Prostate gland (tissue), 2 donors: ENCODE measurements at regions not wholly inside any gene's neighbourhood (a gene's known extent, or its start where the extent isn't known, plus 50 kb on each side); places are given as distances from the start of the nearest gene placed in this dataset.

Experiments
- DNase-seq: peaks from one replicate; pipeline ENCODE4 v3.0.0-alpha.2; 2019; ENCODE audit warnings: low spot score
- H3K27ac ChIP-seq, 2 donors: fragments of 200-600 bp; sonication (generic); 2 replicates each; pipeline ENCODE4 v1.5.1; 2017 to 2019
- H3K27me3 ChIP-seq: fragments of 200-600 bp; sonication (generic); replicated peaks from 2 replicates; pipeline ENCODE4 v1.5.1; 2019; ENCODE audit not compliant: insufficient read depth
- H3K36me3 ChIP-seq, 2 donors: fragments of 200-600 bp; sonication (generic); 1 replicate in 1 of 2; 2 replicates in 1 of 2; pipeline versions ENCODE4 v1.5.1 to v1.8.1; 2017 to 2019
- H3K4me1 ChIP-seq: fragments of 200-600 bp; sonication (generic); replicated peaks from 2 replicates; pipeline ENCODE4 v1.5.1; 2019
- H3K4me3 ChIP-seq, 2 donors: fragments of 200-600 bp; sonication (generic); 2 replicates each; pipeline ENCODE4 v1.5.1; 2017 to 2019
- H3K9me3 ChIP-seq: fragments of 200-600 bp; sonication (generic); 2 replicates; pipeline ENCODE4 v1.5.1; 2017
- POLR2A ChIP-seq: fragments of 450-650 bp; IDR thresholded peaks from one replicate; pipeline ENCODE4 v1.6.1; 2016; ENCODE audit warnings: antibody characterized with exemption, mild to moderate bottlenecking
- POLR2AphosphoS5 ChIP-seq: sonication (generic); formaldehyde crosslinking; IDR thresholded peaks from one replicate; pipeline ENCODE4 v1.6.1; 2017; ENCODE audit warnings: antibody characterized with exemption
- WGBS: methylation state at CpG from one replicate; pipeline ENCODE4 v1.1.5; 2018; 5-methylcytosine and 5-hydroxymethylcytosine counted together
- intact Hi-C: fragments of 100-400 bp; cut with DNase I; formaldehyde crosslinking; loops from one replicate; pipeline ENCODE4 v1.14.2; 2022
- TF ChIP-seq, protein P1 (sequence below), 4 experiments: fragments of 200-600 bp in 2 of 4; fragments of 450-650 bp in 2 of 4; sonication (generic) in 2 of 4; IDR thresholded peaks; 1 replicate in 3 of 4; 2 replicates in 1 of 4; pipeline ENCODE4 v1.5.1; 2016 to 2019; ENCODE audit warnings: antibody characterized with exemption in 4 of 4, mild to moderate bottlenecking in 2 of 4, moderate library complexity in 2 of 4

DNA sequence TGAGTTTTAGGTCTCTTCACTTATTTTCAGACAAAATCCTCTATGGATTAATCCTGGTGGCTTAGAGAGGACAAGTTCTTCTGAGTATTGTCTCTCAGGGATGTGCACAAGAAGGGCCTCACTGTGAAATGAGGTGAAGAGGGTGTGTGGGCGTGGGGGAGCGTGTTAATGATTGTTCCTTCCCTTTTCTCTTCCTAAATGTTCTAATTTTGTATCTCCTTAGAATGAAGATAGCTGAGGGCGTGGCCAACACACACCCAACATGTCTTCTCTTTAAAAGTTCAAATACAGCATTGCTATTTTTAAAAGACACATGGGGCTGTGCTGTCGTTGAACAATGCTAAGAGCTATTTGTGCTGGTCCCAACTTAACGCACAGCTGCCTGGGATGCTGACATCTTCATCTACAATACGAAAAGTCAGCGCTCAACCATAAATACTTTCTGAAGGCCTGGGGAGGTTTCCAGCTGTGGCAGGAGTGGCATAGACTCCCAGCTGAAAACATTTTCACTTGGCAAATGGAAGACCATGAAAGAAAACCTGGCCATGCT lies 135.9 kb downstream of the JCAD start:
- H3K4me3 ChIP-seq: no peak overlapping the region
- no peak for DNase-seq
- H3K9me3 ChIP-seq: no peaks in the 10 kb centered on the region
- H3K27me3 ChIP-seq: no peaks in the 10 kb centered on the region
- WGBS: 89% methylated on average over 7 of the region's 7 CpGs
- H3K4me1 ChIP-seq: no peaks in the 10 kb centered on the region
- peak overlapping the region in 1 of 2 donors; percentile 2 for H3K27ac ChIP-seq
- no peaks in the 10 kb centered on the region for H3K36me3 ChIP-seq
- intact Hi-C loops: no loop called here
- TF ChIP-seq, protein P1, sequence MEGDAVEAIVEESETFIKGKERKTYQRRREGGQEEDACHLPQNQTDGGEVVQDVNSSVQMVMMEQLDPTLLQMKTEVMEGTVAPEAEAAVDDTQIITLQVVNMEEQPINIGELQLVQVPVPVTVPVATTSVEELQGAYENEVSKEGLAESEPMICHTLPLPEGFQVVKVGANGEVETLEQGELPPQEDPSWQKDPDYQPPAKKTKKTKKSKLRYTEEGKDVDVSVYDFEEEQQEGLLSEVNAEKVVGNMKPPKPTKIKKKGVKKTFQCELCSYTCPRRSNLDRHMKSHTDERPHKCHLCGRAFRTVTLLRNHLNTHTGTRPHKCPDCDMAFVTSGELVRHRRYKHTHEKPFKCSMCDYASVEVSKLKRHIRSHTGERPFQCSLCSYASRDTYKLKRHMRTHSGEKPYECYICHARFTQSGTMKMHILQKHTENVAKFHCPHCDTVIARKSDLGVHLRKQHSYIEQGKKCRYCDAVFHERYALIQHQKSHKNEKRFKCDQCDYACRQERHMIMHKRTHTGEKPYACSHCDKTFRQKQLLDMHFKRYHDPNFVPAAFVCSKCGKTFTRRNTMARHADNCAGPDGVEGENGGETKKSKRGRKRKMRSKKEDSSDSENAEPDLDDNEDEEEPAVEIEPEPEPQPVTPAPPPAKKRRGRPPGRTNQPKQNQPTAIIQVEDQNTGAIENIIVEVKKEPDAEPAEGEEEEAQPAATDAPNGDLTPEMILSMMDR (IDR thresholded peaks at IDR 0.05): no peak
- TF ChIP-seq POLR2AphosphoS5 (no peak), POLR2A (no peak)

DNA sequence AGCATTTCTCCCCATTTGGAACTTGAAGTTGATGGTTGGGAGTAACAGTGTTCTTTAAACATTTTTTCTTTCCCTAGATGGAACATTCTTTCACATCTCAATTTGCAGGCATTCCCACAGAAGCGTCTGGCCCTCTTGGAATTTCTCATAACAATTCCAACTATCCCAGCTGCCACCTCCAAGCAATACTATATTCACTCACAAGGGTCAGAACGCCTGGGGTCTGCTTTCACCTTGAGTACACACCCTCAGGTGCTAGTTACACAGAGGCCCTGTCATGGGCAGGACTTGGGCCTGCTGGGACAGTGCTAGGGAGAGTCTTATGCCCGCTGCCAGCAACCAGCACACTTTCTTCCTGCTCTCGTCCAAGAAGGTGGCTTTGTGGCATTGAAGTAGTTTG lies 136.5 kb downstream of the JCAD start:
- TF ChIP-seq POLR2AphosphoS5 (no peak), POLR2A (no peak)
- TF ChIP-seq, protein P1 (IDR thresholded peaks at IDR 0.05): no peak
- Histone ChIP-seq H3K27me3 (no peaks in the 10 kb centered on the region), H3K27ac (peak overlapping the region in 1 of 2 donors; percentile 2), H3K4me3 (no peak overlapping the region), H3K36me3 (no peaks in the 10 kb centered on the region), H3K9me3 (no peaks in the 10 kb centered on the region), H3K4me1 (no peaks in the 10 kb centered on the region)
- WGBS: 47% methylated on average over 4 of the region's 4 CpGs
- no peak for DNase-seq
- intact Hi-C loops: no loop called here

DNA sequence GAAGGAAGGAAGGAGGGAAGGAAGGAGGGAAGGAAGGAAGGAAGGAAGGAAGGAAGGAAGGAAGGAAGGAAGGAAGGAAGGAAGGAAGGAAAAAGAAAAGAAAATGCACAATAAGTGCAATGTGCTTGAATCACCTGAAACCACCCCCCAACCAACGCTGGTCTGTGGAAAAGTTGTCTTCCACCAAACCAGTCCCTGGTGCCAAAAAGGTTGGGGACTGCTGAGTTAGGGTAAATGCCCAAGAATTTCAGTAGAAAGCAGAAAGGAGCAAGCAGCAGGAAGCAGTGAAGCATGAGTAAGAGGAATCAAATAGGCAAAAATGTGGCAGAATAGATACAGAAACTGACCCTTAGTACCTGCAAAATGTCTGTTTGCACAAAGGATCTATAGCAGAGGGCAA lies 137.2 kb downstream of the JCAD start:
- DNase-seq: no peak
- H3K4me1 ChIP-seq: no peaks in the 10 kb centered on the region
- peak overlapping the region in 1 of 2 donors; percentile 2 for H3K27ac ChIP-seq
- intact Hi-C loops: no loop called here
- H3K27me3 ChIP-seq: no peaks in the 10 kb centered on the region
- 58% methylated on average over 1 of the region's 1 CpG for WGBS
- no peak overlapping the region for H3K4me3 ChIP-seq
- H3K36me3 ChIP-seq: no peaks in the 10 kb centered on the region
- H3K9me3 ChIP-seq: no peaks in the 10 kb centered on the region
- TF ChIP-seq POLR2AphosphoS5: no peak
- TF ChIP-seq POLR2A: no peak
- TF ChIP-seq, protein P1 (IDR thresholded peaks at IDR 0.05): no peak

DNA sequence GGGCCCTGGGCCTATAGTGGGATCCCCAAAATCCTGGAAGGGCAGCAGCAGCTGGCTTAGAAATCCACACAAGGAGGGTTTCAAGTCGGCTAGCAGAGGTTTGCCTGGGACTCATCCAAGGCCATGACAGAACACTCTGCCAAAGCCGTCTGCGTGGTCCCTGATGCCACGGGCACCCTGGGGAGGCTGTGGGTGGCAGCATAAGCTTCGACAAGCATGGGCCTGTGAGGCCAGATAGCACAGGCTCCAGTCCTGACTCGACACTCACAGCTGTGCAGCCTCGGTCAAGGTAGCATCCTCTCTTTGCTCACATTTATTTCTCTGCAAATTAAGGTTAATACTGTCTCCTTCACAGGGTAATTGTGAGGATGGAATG lies 138.3 kb downstream of the JCAD start:
- 33% methylated on average over 7 of the region's 7 CpGs for WGBS
- no peak overlapping the region for H3K4me3 ChIP-seq
- no peaks in the 10 kb centered on the region for H3K4me1 ChIP-seq
- no peaks in the 10 kb centered on the region for H3K36me3 ChIP-seq
- TF ChIP-seq, protein P1 (IDR thresholded peaks at IDR 0.05): no peak
- TF ChIP-seq POLR2A (no peak), POLR2AphosphoS5 (no peak)
- H3K27me3 ChIP-seq: no peaks in the 10 kb centered on the region
- DNase-seq: peak; percentile 47
- H3K9me3 ChIP-seq: no peaks in the 10 kb centered on the region
- peak overlapping the region; percentile 42 to 63 for H3K27ac ChIP-seq
- intact Hi-C loops: no loop called here

DNA sequence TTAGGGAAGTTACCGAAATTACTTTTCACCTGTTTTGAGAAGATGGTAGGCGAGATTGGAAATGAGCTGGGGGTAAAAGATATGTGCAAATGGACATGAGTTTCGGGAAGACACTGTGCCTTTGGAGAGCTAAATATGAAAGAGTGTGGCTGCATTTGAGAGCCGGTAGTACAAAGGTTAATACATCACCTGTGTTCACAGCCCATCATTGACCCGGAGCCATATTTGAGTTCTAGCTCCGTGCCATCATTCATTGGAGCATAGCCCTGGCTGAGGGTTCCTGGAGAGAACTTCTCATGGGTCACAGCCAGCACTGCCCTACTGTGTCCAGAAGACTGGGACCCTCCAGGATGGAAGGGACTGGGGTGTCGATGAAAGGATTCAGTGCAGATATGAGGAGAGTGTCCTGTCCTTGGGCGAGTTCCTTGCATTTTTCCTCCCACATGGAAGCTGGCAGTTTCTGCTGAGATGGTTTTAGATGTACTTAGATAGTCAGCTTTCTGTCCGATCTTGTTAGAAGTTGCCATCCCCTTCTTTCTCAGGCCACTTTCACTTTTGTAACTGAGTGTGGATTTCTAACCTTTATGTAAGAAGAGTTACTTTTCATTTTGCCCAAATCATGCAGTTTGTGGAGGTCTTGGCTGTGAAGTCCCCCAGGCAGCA lies 138.8 kb downstream of the JCAD start:
- H3K4me3 ChIP-seq: no peak overlapping the region
- no peak for TF ChIP-seq POLR2AphosphoS5
- intact Hi-C loops: no loop called here
- H3K27me3 ChIP-seq: no peaks in the 10 kb centered on the region
- WGBS: 52% methylated on average over 9 of the region's 9 CpGs
- H3K27ac ChIP-seq: peak overlapping the region; percentile 42 to 63
- H3K9me3 ChIP-seq: no peaks in the 10 kb centered on the region
- H3K36me3 ChIP-seq: no peaks in the 10 kb centered on the region
- no peak for DNase-seq
- no peaks in the 10 kb centered on the region for H3K4me1 ChIP-seq
